GM18519 (cell line): ENCODE measurements at regions not wholly inside any gene's neighbourhood (a gene's known extent, or its start where the extent isn't known, plus 50 kb on each side); places are given as distances from the start of the nearest gene placed in this dataset.

ENCODE experiments used
- ATAC-seq: cut with Tn5 transposase; IDR thresholded peaks from one replicate; pipeline ENCODE4 v1.9.1; 2021; ENCODE audit warnings: mild to moderate bottlenecking, moderate library complexity; ENCODE audit not compliant: unreplicated experiment, low FRiP score

- ATAC-seq: no peak
Observed at GRCh38 chr17:72206376-72206775, 85.6 kb downstream of the SOX9 start.

- ATAC-seq: no peak
Observed at GRCh38 chr17:72208832-72209231, 88.0 kb downstream of the SOX9 start.

- no peak for ATAC-seq
Observed at GRCh38 chr17:72212041-72212440, 91.2 kb downstream of the SOX9 start.

- no peak for ATAC-seq
Observed at GRCh38 chr17:72215490-72215889, 94.7 kb downstream of the SOX9 start.

GRCh38 chr17:72215928-72216327 lies 95.1 kb downstream of the SOX9 start:
- no peak for ATAC-seq

GRCh38 chr17:72219137-72219823 lies 98.5 kb downstream of the SOX9 start:
- no peak for ATAC-seq

GRCh38 chr17:72219824-72220493 lies 99.1 kb downstream of the SOX9 start:
- ATAC-seq: no peak

- no peak for ATAC-seq
Observed at GRCh38 chr17:72222661-72223380, 102.0 kb downstream of the SOX9 start.

GRCh38 chr17:72223866-72224291 lies 103.1 kb downstream of the SOX9 start:
- no peak for ATAC-seq

GRCh38 chr17:72226322-72226721 lies 105.5 kb downstream of the SOX9 start:
- ATAC-seq: no peak

GRCh38 chr17:72233986-72234385 lies 113.2 kb downstream of the SOX9 start:
- no peak for ATAC-seq

GRCh38 chr17:72234985-72235384 lies 114.2 kb downstream of the SOX9 start:
- ATAC-seq: no peak

GRCh38 chr17:72236980-72237633 lies 116.3 kb downstream of the SOX9 start:
- ATAC-seq: no peak

GRCh38 chr17:72238157-72238673 lies 117.4 kb downstream of the SOX9 start:
- no peak for ATAC-seq

- no peak for ATAC-seq
Observed at GRCh38 chr17:72239548-72239947, 118.7 kb downstream of the SOX9 start.

GRCh38 chr17:72240333-72240732 lies 119.5 kb downstream of the SOX9 start:
- ATAC-seq: no peak

- ATAC-seq: no peak
Observed at GRCh38 chr17:72244494-72244893, 123.7 kb downstream of the SOX9 start.

GRCh38 chr17:72244956-72245355 lies 124.1 kb downstream of the SOX9 start:
- ATAC-seq: no peak

- no peak for ATAC-seq
Observed at GRCh38 chr17:72249441-72249840, 128.6 kb downstream of the SOX9 start.

- ATAC-seq: no peak
Observed at GRCh38 chr17:72250206-72250605, 129.4 kb downstream of the SOX9 start.

- ATAC-seq: no peak
Observed at GRCh38 chr17:72253597-72253996, 132.8 kb downstream of the SOX9 start.
